ENCODE measurements at regions not wholly inside any gene's neighbourhood (a gene's known extent, or its start where the extent isn't known, plus 50 kb on each side); places are given as distances from the start of the nearest gene placed in this dataset.
"Not testable (repeated sequence)": the region's sequence is repeated elsewhere in the genome, so short reads cannot be mapped to it uniquely, and the experiment has no call there.

GRCh38 chr3:148540266-148540665, 157.4 kb upstream of the AGTR1 start:
- no peak for TF ChIP-seq CTCF (IDR thresholded peaks at IDR 0.05)
- no peak for TF ChIP-seq EP300 (IDR thresholded peaks at IDR 0.05)
- TF ChIP-seq POLR2A (IDR thresholded peaks at IDR 0.05), result no peak
- DNase-seq (ENCODE audit: low spot score in 2 of 2), result no peak
- WGBS, 2 donors, result 86 to 88% methylated on average over 1 of the region's 1 CpG
- Histone ChIP-seq H3K4me1 (no peaks in the 10 kb centered on the region), H3K9me3 (no peaks in the 10 kb centered on the region), H3K27me3 (no peaks in the 10 kb centered on the region), H3K4me3 (no peak overlapping the region), H3K36me3 (no peaks in the 10 kb centered on the region), H3K27ac (no peak overlapping the region)

GRCh38 chr3:148540851-148541250, 156.9 kb upstream of the AGTR1 start:
- WGBS, 2 donors, result 89 to 95% methylated on average over 3 of the region's 3 CpGs
- Histone ChIP-seq H3K4me1 (no peaks in the 10 kb centered on the region), H3K36me3 (no peaks in the 10 kb centered on the region), H3K9me3 (no peaks in the 10 kb centered on the region), H3K27ac (no peak overlapping the region), H3K27me3 (no peaks in the 10 kb centered on the region), H3K4me3 (no peak overlapping the region)
- no peak for TF ChIP-seq EP300 (IDR thresholded peaks at IDR 0.05)
- DNase-seq (ENCODE audit: low spot score in 2 of 2), result no peak

DNA sequence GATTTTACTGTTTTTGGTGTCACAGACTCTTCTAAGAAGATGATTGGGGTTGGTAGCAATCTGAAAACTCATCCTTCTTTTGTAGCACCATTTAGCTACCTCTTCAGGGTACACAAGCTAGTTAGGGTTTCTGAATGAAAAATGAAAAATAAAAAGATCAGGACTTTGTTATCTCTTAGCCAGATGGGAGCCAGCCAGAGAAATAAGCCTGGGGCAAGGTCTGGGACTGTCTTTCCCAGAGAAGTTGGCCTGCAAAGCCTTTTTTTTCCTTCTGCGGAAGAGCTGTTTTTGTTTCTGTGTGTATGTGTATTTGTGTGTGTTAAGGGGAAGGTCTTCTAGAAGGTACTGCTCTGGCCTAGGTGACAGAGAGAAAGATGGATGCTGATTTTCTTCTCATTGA, 150.7 kb upstream of the AGTR1 start:
- H3K27ac ChIP-seq, result no peak overlapping the region
- no peak for DNase-seq (ENCODE audit: low spot score in 2 of 2)
- no peak overlapping the region for H3K4me3 ChIP-seq
- H3K36me3 ChIP-seq, result no peaks in the 10 kb centered on the region
- no peaks in the 10 kb centered on the region for H3K9me3 ChIP-seq
- 46 to 48% methylated on average over 1 of the region's 1 CpG for WGBS, 2 donors
- no peaks in the 10 kb centered on the region for H3K27me3 ChIP-seq
- TF ChIP-seq POLR2A (IDR thresholded peaks at IDR 0.05) (no peak), CTCF (IDR thresholded peaks at IDR 0.05) (no peak), EP300 (IDR thresholded peaks at IDR 0.05) (no peak)
- no peaks in the 10 kb centered on the region for H3K4me1 ChIP-seq

DNA sequence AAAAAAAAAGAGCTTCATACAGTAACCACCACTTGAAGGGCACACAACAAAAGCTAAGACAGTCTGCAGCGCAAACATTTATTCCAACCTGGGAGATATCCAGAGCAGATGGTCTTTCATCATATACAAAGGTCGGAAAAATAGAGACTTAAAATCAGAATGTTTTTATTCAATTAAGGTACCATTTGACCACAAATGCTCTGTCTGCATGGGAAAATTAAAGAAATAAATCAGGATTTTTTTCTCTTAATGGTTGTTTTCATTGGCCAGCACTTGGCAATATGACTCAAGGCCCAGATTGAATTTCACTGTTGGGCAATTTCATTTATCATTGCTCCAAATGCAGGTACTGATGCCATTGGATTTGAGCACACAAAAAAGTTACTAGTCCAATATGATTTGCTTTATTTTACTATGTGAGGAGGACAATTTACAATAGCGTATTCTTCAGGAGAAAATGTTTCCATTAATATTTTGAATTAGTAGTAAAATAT, 145.9 kb upstream of the AGTR1 start:
- WGBS, 2 donors, result 87 to 91% methylated on average over 3 of the region's 3 CpGs
- peak in 1 of 2 donors; percentile 10 for DNase-seq (ENCODE audit: low spot score in 2 of 2)
- no peaks in the 10 kb centered on the region for H3K4me1 ChIP-seq
- no peaks in the 10 kb centered on the region for H3K9me3 ChIP-seq
- no peaks in the 10 kb centered on the region for H3K27me3 ChIP-seq
- no peak overlapping the region for H3K27ac ChIP-seq
- TF ChIP-seq CTCF (IDR thresholded peaks at IDR 0.05) (no peak), EP300 (IDR thresholded peaks at IDR 0.05) (peak in 1 of 2 donors; percentile 19)
- no peaks in the 10 kb centered on the region for H3K36me3 ChIP-seq
- H3K4me3 ChIP-seq, result no peak overlapping the region

GRCh38 chr3:148554367-148554766, 143.3 kb upstream of the AGTR1 start:
- TF ChIP-seq CTCF (IDR thresholded peaks at IDR 0.05) (no peak), POLR2A (IDR thresholded peaks at IDR 0.05) (no peak), EP300 (IDR thresholded peaks at IDR 0.05) (no peak)
- WGBS, 2 donors, result 43 to 52% methylated on average over 4 of the region's 4 CpGs
- no peak overlapping the region for H3K27ac ChIP-seq

DNA sequence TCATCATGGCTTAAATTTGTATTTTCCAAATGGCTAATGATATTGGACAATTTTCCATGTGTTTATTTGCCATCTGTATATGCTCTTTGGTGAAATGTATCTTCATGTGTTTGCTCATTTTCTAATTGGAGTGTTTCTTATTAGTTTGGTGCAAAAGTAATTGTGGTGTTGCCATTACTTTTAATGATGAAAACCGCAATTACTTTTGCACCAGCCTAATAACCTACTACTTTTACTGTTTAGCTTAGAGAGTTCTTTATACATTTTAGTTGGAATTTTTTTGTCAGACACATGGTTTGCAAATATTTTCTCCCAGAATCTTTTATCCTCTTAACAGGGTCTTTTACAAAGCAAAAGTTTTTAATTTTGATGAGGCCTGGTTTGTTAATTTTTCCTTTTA, 141.0 kb upstream of the AGTR1 start:
- Histone ChIP-seq H3K9me3 (peaks cover 0 to 6% (median 0%) of the 10 kb centered on the region in 4 donors), H3K27me3 (no peaks in the 10 kb centered on the region), H3K4me3 (no peak overlapping the region), H3K4me1 (no peaks in the 10 kb centered on the region), H3K36me3 (no peaks in the 10 kb centered on the region), H3K27ac (no peak overlapping the region)
- no peak for TF ChIP-seq POLR2A (IDR thresholded peaks at IDR 0.05)
- TF ChIP-seq CTCF (IDR thresholded peaks at IDR 0.05), result no peak
- TF ChIP-seq EP300 (IDR thresholded peaks at IDR 0.05), result no peak
- DNase-seq (ENCODE audit: low spot score in 2 of 2), result no peak
- 93 to 97% methylated on average over 1 of the region's 1 CpG for WGBS, 2 donors

More at GRCh38 chr3:148554367-148554766, 143.3 kb upstream of the AGTR1 start:
- DNase-seq (ENCODE audit: low spot score in 2 of 2), result no peak
- no peaks in the 10 kb centered on the region for H3K4me1 ChIP-seq
- no peaks in the 10 kb centered on the region for H3K9me3 ChIP-seq
- H3K4me3 ChIP-seq, result no peak overlapping the region
- no peaks in the 10 kb centered on the region for H3K36me3 ChIP-seq
- H3K27me3 ChIP-seq, result no peaks in the 10 kb centered on the region

GRCh38 chr3:148577579-148577978, 120.1 kb upstream of the AGTR1 start:
- not testable (repeated sequence) for DNase-seq (ENCODE audit: low spot score in 2 of 2); H3K4me1 ChIP-seq; H3K9me3 ChIP-seq; H3K27ac ChIP-seq; H3K4me3 ChIP-seq; H3K36me3 ChIP-seq; H3K27me3 ChIP-seq
- 49 to 55% methylated on average over 3 of the region's 3 CpGs for WGBS, 2 donors
